ENCODE measurements at regions not wholly inside any gene's neighbourhood (a gene's known extent, or its start where the extent isn't known, plus 50 kb on each side); places are given as distances from the start of the nearest gene placed in this dataset.

DNA sequence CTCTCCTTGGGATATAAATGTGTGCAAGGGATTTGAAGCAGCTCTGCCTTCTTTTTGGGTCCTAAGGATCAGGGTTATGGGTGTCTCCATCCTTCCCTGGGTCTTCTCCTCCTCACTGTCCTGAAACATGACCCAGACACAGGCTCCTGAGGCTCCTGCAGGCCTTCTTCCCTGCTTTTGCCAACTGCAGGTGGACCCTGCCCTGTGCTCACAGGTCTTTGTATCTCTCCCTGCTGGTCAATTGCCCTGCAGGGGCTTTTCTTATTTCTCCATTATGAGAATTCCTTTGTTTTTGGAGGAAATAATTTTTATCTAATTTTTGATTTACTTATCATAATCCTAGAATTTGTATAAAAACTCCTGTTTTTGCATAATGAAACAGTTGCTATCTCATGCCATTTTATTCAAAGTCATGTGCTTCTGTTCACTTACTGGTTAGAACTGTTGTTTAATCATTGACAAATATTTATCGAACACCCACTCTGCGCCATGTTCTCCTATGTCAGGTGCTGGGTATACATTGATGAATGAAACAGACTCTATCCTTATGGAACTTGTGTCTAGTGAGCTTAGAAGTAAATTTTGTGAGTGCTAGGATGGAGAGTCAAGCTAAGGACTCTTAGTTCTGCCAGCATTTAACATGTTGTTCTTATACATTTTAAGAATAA, 89.7 kb upstream of the TOP3B start:
- H3K4me3 ChIP-seq (ENCODE audit: low read length): no peak overlapping the region
- no peaks in the 10 kb centered on the region for H3K9me3 ChIP-seq (ENCODE audit: insufficient read depth, low read length)
- H2AFZ ChIP-seq (ENCODE audit: low read depth, low read length): no peak overlapping the region
- H3K4me1 ChIP-seq (ENCODE audit: low read length): peaks cover 50% of the 10 kb centered on the region
- no peaks in the 10 kb centered on the region for H4K20me1 ChIP-seq (ENCODE audit: insufficient read depth, low read length)
- no peaks in the 10 kb centered on the region; the same call in 1 of the 2 replicates for H3K79me2 ChIP-seq (ENCODE audit: low read length)
- no peaks in the 10 kb centered on the region for H3K27me3 ChIP-seq (ENCODE audit: low read depth, low read length)
- H3K9ac ChIP-seq (ENCODE audit: low read length): no peak overlapping the region
- 0 out of 2 replicates have a peak overlapping the region, but pooled peaks have one; percentile 95 for H3K27ac ChIP-seq (ENCODE audit: low read length)
- H3K4me2 ChIP-seq (ENCODE audit: low read length): no peak overlapping the region
- TF ChIP-seq, protein P1, sequence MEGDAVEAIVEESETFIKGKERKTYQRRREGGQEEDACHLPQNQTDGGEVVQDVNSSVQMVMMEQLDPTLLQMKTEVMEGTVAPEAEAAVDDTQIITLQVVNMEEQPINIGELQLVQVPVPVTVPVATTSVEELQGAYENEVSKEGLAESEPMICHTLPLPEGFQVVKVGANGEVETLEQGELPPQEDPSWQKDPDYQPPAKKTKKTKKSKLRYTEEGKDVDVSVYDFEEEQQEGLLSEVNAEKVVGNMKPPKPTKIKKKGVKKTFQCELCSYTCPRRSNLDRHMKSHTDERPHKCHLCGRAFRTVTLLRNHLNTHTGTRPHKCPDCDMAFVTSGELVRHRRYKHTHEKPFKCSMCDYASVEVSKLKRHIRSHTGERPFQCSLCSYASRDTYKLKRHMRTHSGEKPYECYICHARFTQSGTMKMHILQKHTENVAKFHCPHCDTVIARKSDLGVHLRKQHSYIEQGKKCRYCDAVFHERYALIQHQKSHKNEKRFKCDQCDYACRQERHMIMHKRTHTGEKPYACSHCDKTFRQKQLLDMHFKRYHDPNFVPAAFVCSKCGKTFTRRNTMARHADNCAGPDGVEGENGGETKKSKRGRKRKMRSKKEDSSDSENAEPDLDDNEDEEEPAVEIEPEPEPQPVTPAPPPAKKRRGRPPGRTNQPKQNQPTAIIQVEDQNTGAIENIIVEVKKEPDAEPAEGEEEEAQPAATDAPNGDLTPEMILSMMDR (IDR thresholded peaks at IDR 0.05; ENCODE audit: low read depth, low read length): no peak
- TF ChIP-seq EZH2phosphoT487 (IDR thresholded peaks at IDR 0.05; ENCODE audit: low read depth): no peak
- H3K36me3 ChIP-seq (replicated peaks; ENCODE audit: low read depth, low read length): no peaks in the 10 kb centered on the region

GRCh38 chr22:22071455-22071854, 88.9 kb upstream of the TOP3B start:
- no peaks in the 10 kb centered on the region for H3K9me3 ChIP-seq (ENCODE audit: insufficient read depth, low read length)

GRCh38 chr22:22070371-22070824, 87.8 kb upstream of the TOP3B start:
- H3K4me2 ChIP-seq (ENCODE audit: low read length): peak overlapping the region; percentile 92
- peak overlapping the region; percentile 89 for H3K9ac ChIP-seq (ENCODE audit: low read length)
- H3K4me1 ChIP-seq (ENCODE audit: low read length): peaks cover 50% of the 10 kb centered on the region
- H3K79me2 ChIP-seq (ENCODE audit: low read length): no peaks in the 10 kb centered on the region; the same call in 1 of the 2 replicates
- TF ChIP-seq, protein P1 (IDR thresholded peaks at IDR 0.05; ENCODE audit: low read depth, low read length): no peak
- TF ChIP-seq EZH2phosphoT487 (IDR thresholded peaks at IDR 0.05; ENCODE audit: low read depth): no peak
- H2AFZ ChIP-seq (ENCODE audit: low read depth, low read length): peak overlapping the region; percentile 14; the same call in 1 of the 2 replicates
- no peaks in the 10 kb centered on the region for H3K9me3 ChIP-seq (ENCODE audit: insufficient read depth, low read length)
- no peaks in the 10 kb centered on the region for H3K36me3 ChIP-seq (replicated peaks; ENCODE audit: low read depth, low read length)
- H3K27me3 ChIP-seq (ENCODE audit: low read depth, low read length): no peaks in the 10 kb centered on the region
- no peaks in the 10 kb centered on the region for H4K20me1 ChIP-seq (ENCODE audit: insufficient read depth, low read length)
- H3K4me3 ChIP-seq (ENCODE audit: low read length): peak overlapping the region; percentile 74
- H3K27ac ChIP-seq (ENCODE audit: low read length): peak overlapping the region; percentile 95

More at GRCh38 chr22:22071455-22071854, 88.9 kb upstream of the TOP3B start:
- Histone ChIP-seq H3K4me2 (ENCODE audit: low read length) (peak overlapping the region; percentile 92; the same call in 1 of the 2 replicates), H3K36me3 (replicated peaks; ENCODE audit: low read depth, low read length) (no peaks in the 10 kb centered on the region), H3K4me1 (ENCODE audit: low read length) (peaks cover 50% of the 10 kb centered on the region), H3K79me2 (ENCODE audit: low read length) (no peaks in the 10 kb centered on the region; the same call in 1 of the 2 replicates), H3K27ac (ENCODE audit: low read length) (peak overlapping the region; percentile 95), H2AFZ (ENCODE audit: low read depth, low read length) (no peak overlapping the region), H3K9ac (ENCODE audit: low read length) (peak overlapping the region; percentile 17; the same call in 1 of the 2 replicates), H3K27me3 (ENCODE audit: low read depth, low read length) (no peaks in the 10 kb centered on the region), H4K20me1 (ENCODE audit: insufficient read depth, low read length) (no peaks in the 10 kb centered on the region), H3K4me3 (ENCODE audit: low read length) (no peak overlapping the region; the same call in 1 of the 2 replicates)
- TF ChIP-seq, protein P1 (IDR thresholded peaks at IDR 0.05; ENCODE audit: low read depth, low read length): no peak
- TF ChIP-seq EZH2phosphoT487 (IDR thresholded peaks at IDR 0.05; ENCODE audit: low read depth): no peak
